ENCODE measurements at regions not wholly inside any gene's neighbourhood (a gene's known extent, or its start where the extent isn't known, plus 50 kb on each side); places are given as distances from the start of the nearest gene placed in this dataset.

- TF ChIP-seq CTCF (IDR thresholded peaks at IDR 0.05; ENCODE audit: poor library complexity, severe bottlenecking) (no peak), SMC3 (conservative IDR thresholded peaks at IDR 0.05; ENCODE audit: poor library complexity) (no peak), EZH2 (IDR thresholded peaks at IDR 0.05; ENCODE audit: borderline replicate concordance, insufficient read depth, low read length, poor library complexity, severe bottlenecking) (no peak), RAD21 (conservative IDR thresholded peaks at IDR 0.05) (no peak), POLR2AphosphoS5 (IDR thresholded peaks at IDR 0.05) (no peak), EP300 (conservative IDR thresholded peaks at IDR 0.05; ENCODE audit: poor library complexity, severe bottlenecking) (no peak), TAF1 (IDR thresholded peaks at IDR 0.05; ENCODE audit: low read depth) (no peak), REST (IDR thresholded peaks at IDR 0.05; ENCODE audit: borderline replicate concordance) (no peak), MXI1 (conservative IDR thresholded peaks at IDR 0.05; ENCODE audit: poor library complexity, severe bottlenecking) (no peak)
These were observed 768.8 kb downstream of the RNF144A start for GRCh38 chr2:7686016-7686385.

Data from neural cell (in vitro differentiated cells).